HG02588 (cell line): ENCODE measurements at regions not wholly inside any gene's neighbourhood (a gene's known extent, or its start where the extent isn't known, plus 50 kb on each side); places are given as distances from the start of the nearest gene placed in this dataset.

Experiments used
- ATAC-seq: cut with Tn5 transposase; IDR thresholded peaks from one replicate; pipeline ENCODE4 v1.9.1; 2021; ENCODE audit warnings: mild to moderate bottlenecking, moderate library complexity; ENCODE audit not compliant: unreplicated experiment

GRCh38 chr10:78971094-78971682, 97.6 kb upstream of the ZMIZ1 start:
- ATAC-seq = no peak

GRCh38 chr10:78972160-78972946, 96.4 kb upstream of the ZMIZ1 start:
- ATAC-seq = no peak

GRCh38 chr10:78972947-78973900, 95.5 kb upstream of the ZMIZ1 start:
- ATAC-seq = peak; percentile 83

- peak; percentile 48 for ATAC-seq
Observed at GRCh38 chr10:78973901-78974616, 94.7 kb upstream of the ZMIZ1 start.

GRCh38 chr10:78974617-78975317, 94.0 kb upstream of the ZMIZ1 start:
- no peak for ATAC-seq

GRCh38 chr10:78975926-78976325, 92.8 kb upstream of the ZMIZ1 start:
- ATAC-seq = no peak

GRCh38 chr10:78976825-78977755, 91.7 kb upstream of the ZMIZ1 start:
- ATAC-seq = no peak

- no peak for ATAC-seq
Observed at GRCh38 chr10:78979938-78980337, 88.8 kb upstream of the ZMIZ1 start.

GRCh38 chr10:78980354-78980753, 88.4 kb upstream of the ZMIZ1 start:
- ATAC-seq = no peak

GRCh38 chr10:78980815-78981214, 88.0 kb upstream of the ZMIZ1 start:
- ATAC-seq = no peak

GRCh38 chr10:78981257-78981969, 87.4 kb upstream of the ZMIZ1 start:
- peak; percentile 83 for ATAC-seq

- ATAC-seq = no peak
Observed at GRCh38 chr10:78981970-78982281, 86.8 kb upstream of the ZMIZ1 start.

- ATAC-seq = no peak
Observed at GRCh38 chr10:78982726-78983125, 86.0 kb upstream of the ZMIZ1 start.

GRCh38 chr10:78983608-78984007, 85.2 kb upstream of the ZMIZ1 start:
- ATAC-seq = no peak

- ATAC-seq = no peak
Observed at GRCh38 chr10:78985973-78986818, 82.6 kb upstream of the ZMIZ1 start.

GRCh38 chr10:78991187-78991586, 77.6 kb upstream of the ZMIZ1 start:
- ATAC-seq = no peak

GRCh38 chr10:78992333-78992732, 76.4 kb upstream of the ZMIZ1 start:
- peak; percentile 59 for ATAC-seq
